Mammary epithelial cell (primary cell): ENCODE measurements at regions not wholly inside any gene's neighbourhood (a gene's known extent, or its start where the extent isn't known, plus 50 kb on each side); places are given as distances from the start of the nearest gene placed in this dataset.

Source experiments
- CTCF ChIP-seq, 2 donors: IDR thresholded peaks in 1 of 2; conservative IDR thresholded peaks in 1 of 2; 2 replicates each; pipeline ENCODE4 v1.5.1; 2011 to 2012; ENCODE audit warnings: inconsistent platforms in 2 of 2, low read length in 2 of 2, mild to moderate bottlenecking in 2 of 2, control low read depth in 1 of 2, low read depth in 1 of 2; ENCODE audit not compliant: insufficient read depth in 1 of 2; ENCODE audit errors: extremely low read depth in 1 of 2
- EZH2 ChIP-seq: IDR thresholded peaks from 2 replicates; pipeline ENCODE4 v1.6.1; 2012; ENCODE audit warnings: low read length, inconsistent platforms, borderline replicate concordance

- no peak for TF ChIP-seq EZH2
- TF ChIP-seq CTCF (conservative IDR thresholded peaks at IDR 0.05 in 1 of 2, IDR thresholded peaks at IDR 0.05 in 1 of 2; ENCODE audit: extremely low read depth in 1 of 2, insufficient read depth in 1 of 2, low read depth in 1 of 2, low read length in 2 of 2): no peak
Observed at GRCh38 chr10:34024693-34025425, 690.4 kb upstream of the NRP1 start.
